A549 (cell line): ENCODE measurements at regions not wholly inside any gene's neighbourhood (a gene's known extent, or its start where the extent isn't known, plus 50 kb on each side); places are given as distances from the start of the nearest gene placed in this dataset.

Source experiments
- ATAC-seq, 2 experiments: fragments of 200-7000 bp in 1 of 2; fragments of >200 bp in 1 of 2; cut with Nextera tagmentation in 1 of 2; cut with Tn5 transposase in 1 of 2; 3 replicates each; pipeline versions ENCODE4 v1.8.0 to v1.9.1; 2018 to 2020; ENCODE audit warnings: mild to moderate bottlenecking in 1 of 2, moderate library complexity in 1 of 2
- CTCF ChIA-PET: fragments of 300-600 bp; sonication (Branson Sonifier 250); formaldehyde crosslinking; extraction: SDS; loops from one replicate; lab custom pipeline; 2021; ENCODE audit warnings: antibody characterized with exemption, inconsistent platforms; lab: Yijun Ruan, JAX
- POLR2A ChIA-PET: fragments of 350-600 bp; formaldehyde crosslinking; extraction: SDS; loops from one replicate; lab custom pipeline; 2021; ENCODE audit warnings: antibody characterized with exemption, inconsistent platforms; lab: Yijun Ruan, JAX
- DNase-seq, 2 experiments: peaks; one replicate each; pipeline versions ENCODE4 v3.0.0 to v3.0.0-alpha.2; 2011 to 2016; ENCODE audit warnings: low read depth in 1 of 2, low spot score in 1 of 2
- FAIRE-seq: peaks from 2 replicates; lab custom pipeline; 2011; peaks lifted over from hg19 to GRCh38; lab: Jason Lieb, UNC
- H3K27ac ChIP-seq, 2 experiments: fragments of >200 bp; sonication (Bioruptor Twin); formaldehyde crosslinking; 3 replicates each; pipeline ENCODE4 v1.5.1; 2016 to 2017
- H3K4me1 ChIP-seq: fragments of >200 bp; sonication (Bioruptor Twin); formaldehyde crosslinking; 3 replicates; pipeline ENCODE4 v1.6.1; 2016
- H3K4me2 ChIP-seq: fragments of >200 bp; sonication (Bioruptor Twin); formaldehyde crosslinking; 3 replicates; pipeline ENCODE4 v1.6.1; 2016
- H3K4me3 ChIP-seq: fragments of >200 bp; sonication (Bioruptor Twin); formaldehyde crosslinking; 3 replicates; pipeline ENCODE4 v1.5.1; 2016
- H3K9me3 ChIP-seq: fragments of >200 bp; sonication (Bioruptor Twin); formaldehyde crosslinking; 3 replicates; pipeline ENCODE4 v1.6.1; 2016
- BHLHE40 ChIP-seq: IDR thresholded peaks from 2 replicates; pipeline ENCODE4 v1.6.1; 2012; ENCODE audit warnings: low read depth, low read length, inconsistent platforms
- CBX8 ChIP-seq: fragments of 200-600 bp; sonication (generic); IDR thresholded peaks from 2 replicates; pipeline ENCODE4 v1.6.1; 2016
- CHD2 ChIP-seq: fragments of 150-350 bp; IDR thresholded peaks from 2 replicates; pipeline ENCODE4 v1.6.1; 2014; ENCODE audit warnings: low read length; ENCODE audit not compliant: partially characterized antibody
- E2F6 ChIP-seq: IDR thresholded peaks from 2 replicates; pipeline ENCODE4 v1.6.1; 2012; ENCODE audit warnings: low read depth, borderline replicate concordance
- ELK1 ChIP-seq: fragments of 150-350 bp; IDR thresholded peaks from 2 replicates; pipeline ENCODE4 v1.6.1; 2014; ENCODE audit warnings: low read depth, mild to moderate bottlenecking, low read length
- FOSB ChIP-seq: fragments of 250-450 bp; sonication (Bioruptor Pico); IDR thresholded peaks from 2 replicates; pipeline ENCODE4 v1.5.0; 2020; ENCODE audit warnings: mild to moderate bottlenecking, moderate library complexity
- FOSL2 ChIP-seq, 2 experiments: fragments of 450-650 bp in 1 of 2; fragments of >200 bp in 1 of 2; sonication (Bioruptor Twin) in 1 of 2; formaldehyde crosslinking; IDR thresholded peaks; 2 replicates each; pipeline versions ENCODE4 v1.5.0 to v1.6.1; 2016 to 2020; ENCODE audit warnings: mild to moderate bottlenecking in 1 of 2, moderate library complexity in 1 of 2
- HOXB5 ChIP-seq: fragments of 250-450 bp; sonication (Bioruptor Pico); IDR thresholded peaks from 2 replicates; pipeline ENCODE4 v1.5.0; 2020; ENCODE audit warnings: mild to moderate bottlenecking, moderate library complexity
- JUNB ChIP-seq: fragments of >200 bp; sonication (Bioruptor Twin); formaldehyde crosslinking; IDR thresholded peaks from 2 replicates; pipeline ENCODE4 v1.6.1; 2016
- KDM1A ChIP-seq: fragments of 200-600 bp; sonication (generic); IDR thresholded peaks from 2 replicates; pipeline ENCODE4 v1.6.1; 2016; ENCODE audit warnings: low read depth, mild to moderate bottlenecking
- KDM5A ChIP-seq: fragments of 200-600 bp; sonication (generic); IDR thresholded peaks from 2 replicates; pipeline ENCODE4 v1.6.1; 2016; ENCODE audit warnings: antibody characterized with exemption, mild to moderate bottlenecking
- MAZ ChIP-seq: fragments of 150-350 bp; IDR thresholded peaks from 2 replicates; pipeline ENCODE4 v1.6.1; 2014; ENCODE audit warnings: antibody characterized with exemption, low read depth, low read length, borderline replicate concordance
- NR3C1 ChIP-seq: fragments of >200 bp; sonication (Bioruptor Twin); formaldehyde crosslinking; IDR thresholded peaks from 3 replicates; pipeline ENCODE4 v1.6.1; 2017
- POLR2AphosphoS2 ChIP-seq: conservative IDR thresholded peaks from 2 replicates; pipeline ENCODE4 v1.6.1; 2012; ENCODE audit warnings: low read length, improper control_type of control experiment, inconsistent platforms
- RAD21 ChIP-seq, 2 experiments: fragments of >200 bp in 1 of 2; sonication (Bioruptor Twin) in 1 of 2; formaldehyde crosslinking in 1 of 2; IDR thresholded peaks in 1 of 2; conservative IDR thresholded peaks in 1 of 2; 2 replicates in 1 of 2; 3 replicates in 1 of 2; pipeline ENCODE4 v1.6.1; 2012 to 2018; ENCODE audit warnings: inconsistent platforms in 1 of 2
- RCOR1 ChIP-seq: fragments of 150-350 bp; IDR thresholded peaks from 2 replicates; pipeline ENCODE4 v1.6.1; 2014; ENCODE audit warnings: antibody characterized with exemption, low read length, low read depth
- TP53 ChIP-seq: fragments of 250-450 bp; sonication (Bioruptor Pico); IDR thresholded peaks from 2 replicates; pipeline ENCODE4 v1.5.0; 2021; ENCODE audit warnings: mild to moderate bottlenecking, moderate library complexity
- USF2 ChIP-seq: fragments of 450-650 bp; IDR thresholded peaks from 2 replicates; pipeline ENCODE4 v1.6.1; 2014; ENCODE audit warnings: antibody characterized with exemption
- ZC3H11A ChIP-seq: fragments of 450-650 bp; IDR thresholded peaks from 2 replicates; pipeline ENCODE4 v1.6.1; 2014; ENCODE audit warnings: antibody characterized with exemption, mild to moderate bottlenecking
- ZSCAN20 ChIP-seq: fragments of 250-450 bp; sonication (Bioruptor Pico); IDR thresholded peaks from 2 replicates; pipeline ENCODE4 v1.8.0; 2022; ENCODE audit warnings: mild to moderate bottlenecking, moderate library complexity
- WGBS: methylation state at CpG from one replicate; pipeline ENCODE4 v1.1.6; 2017; ENCODE audit errors: missing lambda C conversion rate; 5-methylcytosine and 5-hydroxymethylcytosine counted together
- TF ChIP-seq, protein P1 (sequence below): fragments of >200 bp; sonication (Bioruptor Twin); formaldehyde crosslinking; IDR thresholded peaks from 3 replicates; pipeline ENCODE4 v1.5.1; 2016
- TF ChIP-seq, protein P2 (sequence below): fragments of 250-450 bp; sonication (Bioruptor Pico); IDR thresholded peaks from 2 replicates; pipeline ENCODE4 v1.5.0; 2021; ENCODE audit warnings: mild to moderate bottlenecking, moderate library complexity, borderline replicate concordance
- TF ChIP-seq, protein P3 (sequence below): fragments of >200 bp; sonication (Bioruptor Twin); formaldehyde crosslinking; IDR thresholded peaks from 3 replicates; pipeline ENCODE4 v1.6.1; 2016

GRCh38 chr11:120013325-120014250, 124.3 kb downstream of the TRIM29 start (continued):
- TF ChIP-seq ELK1 = no peak
- TF ChIP-seq ZSCAN20 (CRISPR knock-in tag) = no peak
- TF ChIP-seq, protein P1, sequence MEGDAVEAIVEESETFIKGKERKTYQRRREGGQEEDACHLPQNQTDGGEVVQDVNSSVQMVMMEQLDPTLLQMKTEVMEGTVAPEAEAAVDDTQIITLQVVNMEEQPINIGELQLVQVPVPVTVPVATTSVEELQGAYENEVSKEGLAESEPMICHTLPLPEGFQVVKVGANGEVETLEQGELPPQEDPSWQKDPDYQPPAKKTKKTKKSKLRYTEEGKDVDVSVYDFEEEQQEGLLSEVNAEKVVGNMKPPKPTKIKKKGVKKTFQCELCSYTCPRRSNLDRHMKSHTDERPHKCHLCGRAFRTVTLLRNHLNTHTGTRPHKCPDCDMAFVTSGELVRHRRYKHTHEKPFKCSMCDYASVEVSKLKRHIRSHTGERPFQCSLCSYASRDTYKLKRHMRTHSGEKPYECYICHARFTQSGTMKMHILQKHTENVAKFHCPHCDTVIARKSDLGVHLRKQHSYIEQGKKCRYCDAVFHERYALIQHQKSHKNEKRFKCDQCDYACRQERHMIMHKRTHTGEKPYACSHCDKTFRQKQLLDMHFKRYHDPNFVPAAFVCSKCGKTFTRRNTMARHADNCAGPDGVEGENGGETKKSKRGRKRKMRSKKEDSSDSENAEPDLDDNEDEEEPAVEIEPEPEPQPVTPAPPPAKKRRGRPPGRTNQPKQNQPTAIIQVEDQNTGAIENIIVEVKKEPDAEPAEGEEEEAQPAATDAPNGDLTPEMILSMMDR = peak; percentile 36

- Histone ChIP-seq H3K4me1 (no peaks in the 10 kb centered on the region), H3K4me3 (no peak overlapping the region), H3K9me3 (no peaks in the 10 kb centered on the region), H3K27ac (no peak overlapping the region), H3K4me2 (no peak overlapping the region)
- ChIA-PET POLR2A (no interaction called here), CTCF (interaction anchor here (0.9 to 2.0 kb wide), 5 partner anchors 11 to 347 kb away, joined by 3 to 5 read pairs (median 3); no protein-coding TSS in a partner anchor)
- 20% methylated on average over 4 of the region's 7 CpGs for WGBS
- TF ChIP-seq, protein P1 = no peak
- TF ChIP-seq ZC3H11A = no peak
- TF ChIP-seq MAZ = no peak
- TF ChIP-seq CBX8 = no peak
- TF ChIP-seq USF2 = no peak
- TF ChIP-seq KDM1A = no peak
- TF ChIP-seq POLR2AphosphoS2 = no peak
- no peak for TF ChIP-seq CHD2
- TF ChIP-seq, protein P2, sequence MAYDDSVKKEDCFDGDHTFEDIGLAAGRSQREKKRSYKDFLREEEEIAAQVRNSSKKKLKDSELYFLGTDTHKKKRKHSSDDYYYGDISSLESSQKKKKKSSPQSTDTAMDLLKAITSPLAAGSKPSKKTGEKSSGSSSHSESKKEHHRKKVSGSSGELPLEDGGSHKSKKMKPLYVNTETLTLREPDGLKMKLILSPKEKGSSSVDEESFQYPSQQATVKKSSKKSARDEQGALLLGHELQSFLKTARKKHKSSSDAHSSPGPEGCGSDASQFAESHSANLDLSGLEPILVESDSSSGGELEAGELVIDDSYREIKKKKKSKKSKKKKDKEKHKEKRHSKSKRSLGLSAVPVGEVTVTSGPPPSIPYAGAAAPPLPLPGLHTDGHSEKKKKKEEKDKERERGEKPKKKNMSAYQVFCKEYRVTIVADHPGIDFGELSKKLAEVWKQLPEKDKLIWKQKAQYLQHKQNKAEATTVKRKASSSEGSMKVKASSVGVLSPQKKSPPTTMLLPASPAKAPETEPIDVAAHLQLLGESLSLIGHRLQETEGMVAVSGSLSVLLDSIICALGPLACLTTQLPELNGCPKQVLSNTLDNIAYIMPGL (CRISPR knock-in tag) = no peak
- no peak for TF ChIP-seq JUNB
- no peak for TF ChIP-seq NR3C1
- no peak for ATAC-seq
- no peak for DNase-seq
- no peak for FAIRE-seq
Observed at GRCh38 chr11:120012245-120012644, 125.7 kb downstream of the TRIM29 start.

GRCh38 chr11:120011836-120012235, 126.1 kb downstream of the TRIM29 start:
- no peaks in the 10 kb centered on the region for H3K4me1 ChIP-seq
- no peak overlapping the region for H3K4me3 ChIP-seq
- no peak for ATAC-seq
- no peaks in the 10 kb centered on the region for H3K9me3 ChIP-seq
- 69% methylated on average over 10 of the region's 10 CpGs for WGBS
- H3K27ac ChIP-seq = no peak overlapping the region
- no peak for DNase-seq
- FAIRE-seq = no peak
- ChIA-PET POLR2A (no interaction called here), CTCF (interaction anchor here (0.9 to 2.0 kb wide), 4 partner anchors 10 to 21 kb away, joined by 3 to 5 read pairs (median 3); no protein-coding TSS in a partner anchor)
- no peak overlapping the region for H3K4me2 ChIP-seq
- TF ChIP-seq BHLHE40 (no peak), KDM5A (no peak), RAD21 (conservative IDR thresholded peaks at IDR 0.05 in 1 of 2, IDR thresholded peaks at IDR 0.05 in 1 of 2) (no peak), JUNB (no peak), HOXB5 (no peak), RCOR1 (no peak), E2F6 (no peak), TP53 (CRISPR knock-in tag) (no peak), FOSL2 (IDR thresholded peaks at IDR 0.05) (no peak), FOSL2 (CRISPR knock-in tag; IDR thresholded peaks at IDR 0.05) (no peak), FOSB (no peak)
- TF ChIP-seq, protein P3, sequence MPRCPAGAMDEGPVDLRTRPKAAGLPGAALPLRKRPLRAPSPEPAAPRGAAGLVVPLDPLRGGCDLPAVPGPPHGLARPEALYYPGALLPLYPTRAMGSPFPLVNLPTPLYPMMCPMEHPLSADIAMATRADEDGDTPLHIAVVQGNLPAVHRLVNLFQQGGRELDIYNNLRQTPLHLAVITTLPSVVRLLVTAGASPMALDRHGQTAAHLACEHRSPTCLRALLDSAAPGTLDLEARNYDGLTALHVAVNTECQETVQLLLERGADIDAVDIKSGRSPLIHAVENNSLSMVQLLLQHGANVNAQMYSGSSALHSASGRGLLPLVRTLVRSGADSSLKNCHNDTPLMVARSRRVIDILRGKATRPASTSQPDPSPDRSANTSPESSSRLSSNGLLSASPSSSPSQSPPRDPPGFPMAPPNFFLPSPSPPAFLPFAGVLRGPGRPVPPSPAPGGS = no peak
